Ecto neural progenitor cell (in vitro differentiated cells): ENCODE measurements at regions not wholly inside any gene's neighbourhood (a gene's known extent, or its start where the extent isn't known, plus 50 kb on each side); places are given as distances from the start of the nearest gene placed in this dataset.

Source experiments
- DNase-seq: peaks from one replicate; pipeline ENCODE4 v3.0.0-alpha.2; 2018; ENCODE audit warnings: low spot score

GRCh38 chr1:216983823-216984222 lies 260.6 kb upstream of the ESRRG start:
- DNase-seq = no peak

- DNase-seq = no peak
Measured at GRCh38 chr1:216961516-216961915, 238.3 kb upstream of the ESRRG start.

GRCh38 chr1:216960716-216961115 lies 237.5 kb upstream of the ESRRG start:
- DNase-seq = no peak

- DNase-seq = no peak
Measured at GRCh38 chr1:216958569-216958968, 235.3 kb upstream of the ESRRG start.

- DNase-seq = no peak
Measured at GRCh38 chr1:216953495-216953894, 230.3 kb upstream of the ESRRG start.

GRCh38 chr1:216952864-216953263 lies 229.6 kb upstream of the ESRRG start:
- no peak for DNase-seq

- DNase-seq = no peak
Measured at GRCh38 chr1:216945538-216946080, 222.4 kb upstream of the ESRRG start.

GRCh38 chr1:216944864-216945510 lies 221.8 kb upstream of the ESRRG start:
- DNase-seq = no peak

- no peak for DNase-seq
Measured at GRCh38 chr1:216937491-216937890, 214.3 kb upstream of the ESRRG start.

- DNase-seq = no peak
Measured at GRCh38 chr1:216936779-216937178, 213.6 kb upstream of the ESRRG start.

GRCh38 chr1:216935901-216936300 lies 212.7 kb upstream of the ESRRG start:
- DNase-seq = no peak

GRCh38 chr1:216932424-216932823 lies 209.2 kb upstream of the ESRRG start:
- no peak for DNase-seq

GRCh38 chr1:216929870-216930582 lies 206.8 kb upstream of the ESRRG start:
- no peak for DNase-seq

- no peak for DNase-seq
Measured at GRCh38 chr1:216927633-216928032, 204.4 kb upstream of the ESRRG start.

GRCh38 chr1:216926720-216927510 lies 203.7 kb upstream of the ESRRG start:
- DNase-seq = peak; percentile 74

- no peak for DNase-seq
Measured at GRCh38 chr1:216925962-216926625, 202.9 kb upstream of the ESRRG start.

- no peak for DNase-seq
Measured at GRCh38 chr1:216924732-216925131, 201.5 kb upstream of the ESRRG start.

GRCh38 chr1:216923601-216924000 lies 200.4 kb upstream of the ESRRG start:
- DNase-seq = no peak

- no peak for DNase-seq
Measured at GRCh38 chr1:216922406-216922805, 199.2 kb upstream of the ESRRG start.

GRCh38 chr1:216921866-216922265 lies 198.6 kb upstream of the ESRRG start:
- no peak for DNase-seq

GRCh38 chr1:216919060-216919970 lies 196.1 kb upstream of the ESRRG start:
- no peak for DNase-seq
